Activated CD8-positive, alpha-beta T cell treated with anti-CD3 and anti-CD28 coated beads for 36 hours (primary cell): ENCODE measurements at regions not wholly inside any gene's neighbourhood (a gene's known extent, or its start where the extent isn't known, plus 50 kb on each side); places are given as distances from the start of the nearest gene placed in this dataset.
"Not testable (repeated sequence)": the region's sequence is repeated elsewhere in the genome, so short reads cannot be mapped to it uniquely, and the experiment has no call there.

Experiments
- ATAC-seq: fragments of 200-7000 bp; cut with Tn5 transposase; one replicate; pipeline ENCODE4 v1.10.0; 2021; ENCODE audit warnings: mild to moderate bottlenecking, moderate library complexity
- CTCF ChIA-PET: fragments of 350-600 bp; sonication (Branson Sonifier 250); formaldehyde crosslinking; loops from one replicate; lab custom pipeline; 2021; ENCODE audit warnings: antibody characterized with exemption; lab: Charles Lee
- POLR2A ChIA-PET: fragments of 350-600 bp; sonication (Branson Sonifier 250); formaldehyde crosslinking; loops from one replicate; lab custom pipeline; 2021; ENCODE audit warnings: antibody characterized with exemption; lab: Charles Lee
- DNase-seq: peaks from one replicate; pipeline ENCODE4 v3.0.0-alpha.2; 2020
- H3K27ac Mint-ChIP-seq: one replicate; pipeline ENCODE4 v1.8.0; 2021; ENCODE audit warnings: mild to moderate bottlenecking, mixed read lengths
- H3K27me3 Mint-ChIP-seq: one replicate; pipeline ENCODE4 v1.8.0; 2021; ENCODE audit warnings: mixed read lengths
- H3K36me3 Mint-ChIP-seq: one replicate; pipeline ENCODE4 v1.8.0; 2021; ENCODE audit warnings: low read depth, mixed read lengths
- H3K4me1 Mint-ChIP-seq: one replicate; pipeline ENCODE4 v1.8.0; 2021; ENCODE audit warnings: low read depth, mixed read lengths
- H3K4me3 Mint-ChIP-seq: one replicate; pipeline ENCODE4 v1.8.0; 2021; ENCODE audit warnings: mild to moderate bottlenecking, moderate library complexity, mixed read lengths
- H3K9me3 Mint-ChIP-seq: one replicate; pipeline ENCODE4 v1.8.0; 2021; ENCODE audit warnings: mixed read lengths
- CTCF ChIP-seq: fragments of 200-600 bp; IDR thresholded peaks from one replicate; pipeline ENCODE4 v1.8.0; 2022; ENCODE audit warnings: antibody characterized with exemption, mild to moderate bottlenecking
- intact Hi-C: fragments of 100-400 bp; cut with micrococcal nuclease; formaldehyde crosslinking; loops from one replicate; pipeline ENCODE4 v1.10.0; 2022

- H3K4me3 Mint-ChIP-seq: no peak overlapping the region
- CTCF ChIA-PET: no interaction called here
- peaks cover 6% of the 10 kb centered on the region for H3K9me3 Mint-ChIP-seq
- ATAC-seq (no peak), DNase-seq (no peak)
- intact Hi-C loops: no loop called here
- POLR2A ChIA-PET: no interaction called here
- no peak for TF ChIP-seq CTCF
- no peaks in the 10 kb centered on the region for H3K4me1 Mint-ChIP-seq
- peaks cover 8% of the 10 kb centered on the region for H3K27me3 Mint-ChIP-seq
- no peaks in the 10 kb centered on the region for H3K36me3 Mint-ChIP-seq
- H3K27ac Mint-ChIP-seq: no peak overlapping the region
These were observed 250.8 kb upstream of the FOXF1 start for GRCh38 chr16:86259499-86259898.

GRCh38 chr16:86261379-86261778 lies 248.9 kb upstream of the FOXF1 start:
- Mint-ChIP-seq H3K36me3 (no peaks in the 10 kb centered on the region), H3K27ac (no peak overlapping the region), H3K4me3 (no peak overlapping the region), H3K9me3 (peaks cover 2% of the 10 kb centered on the region), H3K4me1 (no peaks in the 10 kb centered on the region), H3K27me3 (peaks cover 8% of the 10 kb centered on the region)
- no peak for DNase-seq
- intact Hi-C loops: no loop called here
- CTCF ChIA-PET: no interaction called here
- POLR2A ChIA-PET: no interaction called here
- no peak for TF ChIP-seq CTCF
- ATAC-seq: no peak

GRCh38 chr16:86267657-86268056 lies 242.7 kb upstream of the FOXF1 start:
- POLR2A ChIA-PET, H3K36me3 Mint-ChIP-seq, H3K27me3 Mint-ChIP-seq, H3K4me3 Mint-ChIP-seq, CTCF ChIA-PET, ATAC-seq, H3K4me1 Mint-ChIP-seq, H3K9me3 Mint-ChIP-seq, DNase-seq, H3K27ac Mint-ChIP-seq, intact Hi-C loops: not testable (repeated sequence)

- no peak for TF ChIP-seq CTCF
- peaks cover 2% of the 10 kb centered on the region for H3K9me3 Mint-ChIP-seq
- ChIA-PET POLR2A (no interaction called here), CTCF (no interaction called here)
- no peak overlapping the region for H3K27ac Mint-ChIP-seq
- no peaks in the 10 kb centered on the region for H3K36me3 Mint-ChIP-seq
- intact Hi-C loops: no loop called here
- H3K4me1 Mint-ChIP-seq: no peaks in the 10 kb centered on the region
- ATAC-seq (no peak), DNase-seq (no peak)
- H3K27me3 Mint-ChIP-seq: peaks cover 4% of the 10 kb centered on the region
- no peak overlapping the region for H3K4me3 Mint-ChIP-seq
These were observed 239.6 kb upstream of the FOXF1 start for GRCh38 chr16:86270696-86271095.

GRCh38 chr16:86272744-86273143 lies 237.6 kb upstream of the FOXF1 start:
- intact Hi-C loops: no loop called here

More at GRCh38 chr16:86272744-86273143, 237.6 kb upstream of the FOXF1 start:
- DNase-seq (no peak), ATAC-seq (no peak)
- no peak for TF ChIP-seq CTCF
- no peak overlapping the region for H3K27ac Mint-ChIP-seq
- H3K4me3 Mint-ChIP-seq: no peak overlapping the region
- peaks cover 2% of the 10 kb centered on the region for H3K9me3 Mint-ChIP-seq
- no peaks in the 10 kb centered on the region for H3K4me1 Mint-ChIP-seq
- H3K27me3 Mint-ChIP-seq: peaks cover 5% of the 10 kb centered on the region
- CTCF ChIA-PET: no interaction called here
- H3K36me3 Mint-ChIP-seq: no peaks in the 10 kb centered on the region
- POLR2A ChIA-PET: no interaction called here
